CD4-positive, alpha-beta T cell treated with Interferon alpha-2 for 1 hour (primary cell): ENCODE measurements at regions not wholly inside any gene's neighbourhood (a gene's known extent, or its start where the extent isn't known, plus 50 kb on each side); places are given as distances from the start of the nearest gene placed in this dataset.
"Not testable (repeated sequence)": the region's sequence is repeated elsewhere in the genome, so short reads cannot be mapped to it uniquely, and the experiment has no call there.

ENCODE experiments used
- DNase-seq, 2 donors: peaks; one replicate each; pipeline ENCODE4 v3.0.0-alpha.2; 2020 to 2022

- DNase-seq, result no peak
Measured at GRCh38 chr18:47399475-47399874, 148.0 kb upstream of the SKOR2 start.

- no peak for DNase-seq
Measured at GRCh38 chr18:47397671-47398319, 146.3 kb upstream of the SKOR2 start.

- no peak for DNase-seq
Measured at GRCh38 chr18:47391665-47392064, 140.2 kb upstream of the SKOR2 start.

- DNase-seq, result no peak
Measured at GRCh38 chr18:47390410-47391024, 139.1 kb upstream of the SKOR2 start.

DNA sequence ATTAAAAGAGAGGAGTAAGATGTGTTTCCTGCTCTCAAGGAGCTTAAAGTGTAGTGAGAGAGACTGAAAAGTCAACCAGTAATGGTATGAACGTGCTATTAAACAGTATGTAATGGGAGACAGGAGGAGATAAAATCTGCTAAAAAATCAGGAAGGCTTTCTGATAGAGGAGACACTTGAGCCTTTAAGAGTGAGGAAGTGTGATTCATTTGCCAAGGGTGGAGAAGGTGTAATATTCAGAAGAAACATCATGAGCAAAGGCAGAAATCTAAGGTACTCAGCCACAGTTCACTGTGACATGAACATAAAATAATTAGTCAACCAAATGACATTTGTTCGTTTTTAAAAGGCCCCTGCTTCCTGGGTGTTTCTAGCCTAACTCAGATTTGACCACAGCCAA lies 137.8 kb upstream of the SKOR2 start:
- DNase-seq, result no peak

DNA sequence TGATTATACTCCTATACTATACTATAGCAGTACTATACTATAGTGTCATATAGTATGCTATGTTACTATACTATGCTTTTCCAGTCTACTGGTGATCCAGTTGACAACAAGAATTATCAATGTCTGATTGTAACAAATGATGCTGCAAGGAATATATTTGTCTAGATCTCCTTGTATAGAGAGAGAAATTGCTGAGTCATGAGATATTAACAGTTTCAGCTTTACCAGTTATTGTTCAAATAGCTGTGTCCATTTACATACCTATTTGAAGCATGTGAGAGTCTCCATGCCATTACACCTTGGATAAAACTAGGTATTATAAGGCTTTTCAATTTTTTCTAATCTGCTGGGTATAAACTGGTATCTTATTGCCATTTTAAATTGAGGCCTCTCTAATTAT lies 136.4 kb upstream of the SKOR2 start:
- no peak for DNase-seq

DNA sequence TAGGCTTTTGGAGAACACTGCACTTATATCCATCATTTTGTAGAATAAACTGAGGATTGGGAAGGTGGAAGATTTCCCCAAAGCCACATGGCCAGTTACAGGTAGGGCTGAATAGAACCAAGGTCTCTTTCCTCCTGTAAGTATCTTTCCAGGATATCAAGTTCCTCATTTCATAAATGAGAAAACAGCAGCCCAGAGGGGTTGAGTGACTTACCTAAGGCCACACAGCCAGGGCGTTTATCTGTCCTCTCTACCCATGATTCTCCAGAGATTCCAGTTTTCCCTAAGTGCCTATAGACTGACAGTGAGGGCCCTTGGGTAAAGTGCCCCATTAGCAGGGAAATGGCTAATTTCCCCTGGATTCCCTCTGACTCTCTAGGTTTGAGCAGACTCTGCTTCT lies 132.3 kb upstream of the SKOR2 start:
- DNase-seq, result no peak

DNA sequence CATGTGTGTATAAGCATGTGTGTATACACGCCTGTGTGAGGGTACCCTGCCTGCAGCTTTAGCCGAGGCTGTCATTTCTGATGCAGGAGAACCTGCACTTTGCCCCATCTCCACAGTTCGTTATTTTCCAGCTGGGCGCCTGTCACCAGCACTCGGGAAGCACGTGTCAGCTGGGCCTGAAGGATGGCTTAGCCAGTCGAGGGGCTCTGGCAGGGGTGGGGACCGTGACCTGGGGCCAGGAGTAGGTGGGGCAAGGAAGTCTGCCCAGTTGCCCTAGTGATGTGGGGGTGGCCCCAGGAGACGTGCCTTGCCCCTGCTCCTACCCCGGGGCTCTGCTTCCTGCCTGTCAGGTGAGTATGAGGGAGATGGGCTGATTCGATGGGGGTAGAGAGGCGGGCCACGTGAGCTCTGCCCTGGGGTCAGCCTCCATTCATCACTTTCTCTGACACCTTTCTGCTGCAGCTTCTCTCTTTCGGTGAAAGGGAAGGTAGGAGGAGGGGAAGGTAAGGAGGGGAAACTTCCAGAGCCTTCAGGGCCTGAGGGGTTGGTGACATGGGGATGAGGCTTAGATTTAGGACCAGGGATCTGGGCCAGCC lies 130.6 kb upstream of the SKOR2 start:
- no peak for DNase-seq

- no peak for DNase-seq
Measured at GRCh38 chr18:47380153-47380552, 128.7 kb upstream of the SKOR2 start.

GRCh38 chr18:47373465-47373864 lies 122.0 kb upstream of the SKOR2 start:
- no peak for DNase-seq

DNA sequence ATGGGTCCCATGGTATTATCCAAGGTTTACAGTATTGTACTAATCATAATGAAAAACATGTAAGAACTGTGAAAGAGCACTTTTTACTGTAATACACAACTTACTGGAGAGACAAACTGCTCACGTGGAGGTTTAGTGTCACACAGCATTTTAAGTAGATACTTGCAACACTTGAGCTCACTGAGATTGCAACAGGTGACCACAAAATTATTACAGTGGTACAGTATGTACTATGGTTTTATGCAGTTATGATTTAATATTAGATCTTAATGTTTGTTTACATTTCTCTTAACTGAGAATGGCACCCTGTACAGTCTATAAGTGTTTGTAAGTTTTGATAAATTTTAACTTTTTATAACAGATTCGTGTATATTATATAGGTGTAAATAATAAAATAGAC lies 118.6 kb upstream of the SKOR2 start:
- DNase-seq, result no peak

DNA sequence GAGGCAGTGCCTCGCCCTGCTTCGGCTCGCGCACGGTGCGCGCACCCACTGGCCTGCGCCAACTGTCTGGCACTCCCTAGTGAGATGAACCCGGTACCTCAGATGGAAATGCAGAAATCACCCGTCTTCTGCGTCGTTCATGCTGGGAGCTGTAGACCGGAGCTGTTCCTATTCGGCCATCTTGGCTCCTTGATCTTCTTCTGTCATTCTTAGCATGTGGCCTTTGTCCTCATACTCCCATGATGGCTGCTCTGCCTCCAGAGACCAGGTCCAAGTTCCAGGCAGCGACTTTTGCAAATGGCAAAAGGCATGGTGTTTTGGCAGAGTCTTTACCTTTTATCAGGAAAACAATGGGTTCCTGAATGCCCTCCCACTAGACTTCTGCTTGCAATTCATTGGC lies 102.6 kb upstream of the SKOR2 start:
- not testable (repeated sequence) for DNase-seq

DNA sequence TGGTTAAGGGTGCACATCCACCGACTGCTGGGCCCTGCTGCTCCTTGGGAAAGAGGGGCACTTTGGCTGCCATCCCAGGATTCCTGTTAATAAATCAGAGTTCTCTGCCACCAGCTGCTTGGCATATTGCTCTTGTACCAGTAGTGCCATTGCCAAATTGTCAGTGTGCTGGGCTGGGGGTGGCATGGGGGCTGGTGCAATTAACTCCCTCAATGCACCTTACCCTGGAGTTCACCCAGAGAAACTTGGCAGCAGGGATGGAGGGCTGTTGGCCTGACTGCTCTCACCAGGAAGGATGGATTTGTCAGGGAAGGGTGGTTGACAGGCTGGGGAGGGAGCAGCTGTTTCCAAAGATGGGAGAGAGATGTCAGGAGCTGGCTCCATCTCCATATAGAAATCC lies 94.6 kb upstream of the SKOR2 start:
- DNase-seq, result no peak

GRCh38 chr18:47345291-47345690 lies 93.8 kb upstream of the SKOR2 start:
- DNase-seq, result no peak

GRCh38 chr18:47343291-47343690 lies 91.8 kb upstream of the SKOR2 start:
- no peak for DNase-seq

DNA sequence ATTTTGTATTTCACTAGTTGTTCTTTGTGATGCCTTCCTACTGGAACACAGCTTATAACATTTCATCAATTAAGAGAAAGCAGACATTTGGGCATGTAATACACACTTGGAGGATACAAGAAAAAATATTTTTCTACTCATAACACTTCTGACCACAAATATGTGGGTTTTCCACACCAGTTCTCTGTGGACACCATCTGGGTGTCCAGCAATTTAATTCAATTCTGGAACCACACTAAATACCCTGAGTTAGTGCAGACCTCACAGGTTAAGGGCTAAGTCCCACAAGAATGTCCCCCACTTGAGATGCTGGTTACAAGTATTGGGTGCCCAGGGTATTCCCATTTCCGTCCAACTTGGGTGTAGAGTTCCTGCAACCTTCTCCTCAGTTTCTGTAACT lies 91.1 kb upstream of the SKOR2 start:
- no peak for DNase-seq

- no peak for DNase-seq
Measured at GRCh38 chr18:47341678-47342077, 90.2 kb upstream of the SKOR2 start.

DNA sequence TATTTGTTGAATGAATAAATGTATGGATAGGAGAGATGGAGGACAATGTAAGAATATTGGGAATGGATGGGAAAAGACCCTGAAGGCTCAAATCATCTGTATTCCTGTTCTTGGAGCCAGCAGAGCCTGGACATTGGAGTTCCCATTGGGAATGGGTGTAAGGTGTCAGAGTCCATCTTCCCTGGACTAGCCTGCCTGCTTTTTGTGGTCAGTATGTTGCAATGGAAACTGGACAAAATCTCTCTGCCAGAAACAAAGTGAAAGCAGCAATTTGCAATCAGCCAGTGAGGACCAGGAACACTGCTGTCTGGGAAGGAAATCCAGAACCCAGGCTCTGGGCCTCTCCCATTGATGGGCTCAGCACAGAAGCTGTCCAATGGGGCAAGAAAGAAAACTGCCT lies 83.5 kb upstream of the SKOR2 start:
- no peak for DNase-seq

- DNase-seq, result no peak
Measured at GRCh38 chr18:47333926-47334635, 82.6 kb upstream of the SKOR2 start.

GRCh38 chr18:47331641-47332040 lies 80.2 kb upstream of the SKOR2 start:
- DNase-seq, result no peak

- DNase-seq, result no peak
Measured at GRCh38 chr18:47331026-47331425, 79.6 kb upstream of the SKOR2 start.

GRCh38 chr18:47323158-47323557 lies 71.7 kb upstream of the SKOR2 start:
- no peak for DNase-seq

DNA sequence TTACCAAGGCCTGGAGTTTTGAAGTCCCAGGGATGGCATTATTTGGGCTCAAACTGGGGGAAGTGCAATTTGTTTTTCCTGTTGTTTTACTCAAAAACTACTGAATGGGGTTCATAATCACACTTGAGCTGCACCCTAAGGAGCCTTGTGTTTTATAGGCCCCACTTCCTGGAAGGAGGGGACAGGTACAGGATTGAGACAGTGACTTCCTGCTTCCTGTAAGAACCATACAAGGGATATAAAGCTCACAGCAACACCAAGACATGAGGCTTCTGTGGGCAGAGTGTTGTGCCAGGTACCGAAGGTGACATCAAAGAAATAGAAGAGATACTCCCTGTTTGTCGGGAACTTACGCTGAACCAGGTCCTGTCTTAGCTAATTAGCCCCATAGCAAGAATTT lies 70.4 kb upstream of the SKOR2 start:
- DNase-seq, result no peak
